VCaP (cell line): ENCODE measurements at regions not wholly inside any gene's neighbourhood (a gene's known extent, or its start where the extent isn't known, plus 50 kb on each side); places are given as distances from the start of the nearest gene placed in this dataset.

ENCODE experiments used
- H3K27ac ChIP-seq: fragments of 450-650 bp; 2 replicates; pipeline ENCODE4 v1.5.1; 2017
- CTCF ChIP-seq: fragments of 450-650 bp; conservative IDR thresholded peaks from 2 replicates; pipeline ENCODE4 v1.5.1; 2017; ENCODE audit warnings: mild to moderate bottlenecking, moderate library complexity

- H3K27ac ChIP-seq, result no peak overlapping the region
- TF ChIP-seq CTCF, result no peak
Measured at GRCh38 chr1:22212400-22213233, 69.7 kb upstream of the WNT4 start.

GRCh38 chr1:22216210-22216883 lies 73.5 kb upstream of the WNT4 start:
- TF ChIP-seq CTCF, result no peak
- no peak overlapping the region for H3K27ac ChIP-seq

- TF ChIP-seq CTCF, result no peak
Measured at GRCh38 chr1:22216966-22217365, 74.1 kb upstream of the WNT4 start.

GRCh38 chr1:22217811-22218460 lies 75.0 kb upstream of the WNT4 start:
- no peak for TF ChIP-seq CTCF
- H3K27ac ChIP-seq, result no peak overlapping the region

More at GRCh38 chr1:22216966-22217365, 74.1 kb upstream of the WNT4 start:
- no peak overlapping the region for H3K27ac ChIP-seq

GRCh38 chr1:22218618-22219250 lies 75.8 kb upstream of the WNT4 start:
- TF ChIP-seq CTCF, result no peak
- H3K27ac ChIP-seq, result no peak overlapping the region

- no peak for TF ChIP-seq CTCF
- no peak overlapping the region for H3K27ac ChIP-seq
Measured at GRCh38 chr1:22221233-22221780, 78.4 kb upstream of the WNT4 start.
